ENCODE measurements at regions not wholly inside any gene's neighbourhood (a gene's known extent, or its start where the extent isn't known, plus 50 kb on each side); places are given as distances from the start of the nearest gene placed in this dataset.

GRCh38 chr5:165028356-165028755 lies 1522.9 kb downstream of the MAT2B start:
- Histone ChIP-seq H3K36me3 (ENCODE audit: insufficient read depth, low read length) (no peaks in the 10 kb centered on the region), H3K79me2 (ENCODE audit: insufficient read depth, low read length) (no peaks in the 10 kb centered on the region), H4K20me1 (ENCODE audit: insufficient read depth, low read length) (no peaks in the 10 kb centered on the region), H3K4me3 (ENCODE audit: low read depth, low read length, poor library complexity, severe bottlenecking) (no peak overlapping the region), H3K27ac (ENCODE audit: low read depth, low read length, poor library complexity, severe bottlenecking) (no peak overlapping the region), H3F3A (ENCODE audit: insufficient read depth, low read length) (no peaks in the 10 kb centered on the region), H2AFZ (ENCODE audit: low read length) (no peak overlapping the region), H3K4me1 (ENCODE audit: insufficient read depth, low read length, severe bottlenecking) (no peaks in the 10 kb centered on the region), H3K9me2 (ENCODE audit: low read depth, low read length) (no peaks in the 10 kb centered on the region), H3K9me3 (ENCODE audit: low read length) (no peaks in the 10 kb centered on the region), H3K9ac (ENCODE audit: low read length) (no peak overlapping the region), H3K4me2 (ENCODE audit: low read length) (no peak overlapping the region), H3K27me3 (ENCODE audit: insufficient read depth, low read length) (no peaks in the 10 kb centered on the region)
- TF ChIP-seq CTCF (IDR thresholded peaks at IDR 0.05; ENCODE audit: low read length) (no peak), EZH2 (IDR thresholded peaks at IDR 0.05; ENCODE audit: borderline replicate concordance, low read length) (no peak)

- Histone ChIP-seq H3K9ac (ENCODE audit: low read length) (no peak overlapping the region), H3K4me1 (ENCODE audit: insufficient read depth, low read length, severe bottlenecking) (no peaks in the 10 kb centered on the region), H4K20me1 (ENCODE audit: insufficient read depth, low read length) (no peaks in the 10 kb centered on the region), H3K9me3 (ENCODE audit: low read length) (no peaks in the 10 kb centered on the region), H3K79me2 (ENCODE audit: insufficient read depth, low read length) (no peaks in the 10 kb centered on the region), H3K27me3 (ENCODE audit: insufficient read depth, low read length) (no peaks in the 10 kb centered on the region), H3K27ac (ENCODE audit: low read depth, low read length, poor library complexity, severe bottlenecking) (no peak overlapping the region), H3K36me3 (ENCODE audit: insufficient read depth, low read length) (no peaks in the 10 kb centered on the region), H3K4me2 (ENCODE audit: low read length) (no peak overlapping the region), H3K4me3 (ENCODE audit: low read depth, low read length, poor library complexity, severe bottlenecking) (no peak overlapping the region), H3F3A (ENCODE audit: insufficient read depth, low read length) (no peaks in the 10 kb centered on the region), H2AFZ (ENCODE audit: low read length) (no peak overlapping the region), H3K9me2 (ENCODE audit: low read depth, low read length) (no peaks in the 10 kb centered on the region)
- no peak for TF ChIP-seq EZH2 (IDR thresholded peaks at IDR 0.05; ENCODE audit: borderline replicate concordance, low read length)
- TF ChIP-seq CTCF (IDR thresholded peaks at IDR 0.05; ENCODE audit: low read length), result peak; percentile 39; the same call in 1 of the 2 replicates
Measured at GRCh38 chr5:165029099-165029870, 1523.9 kb downstream of the MAT2B start.

GRCh38 chr5:165030971-165031370 lies 1525.6 kb downstream of the MAT2B start:
- TF ChIP-seq EZH2 (IDR thresholded peaks at IDR 0.05; ENCODE audit: borderline replicate concordance, low read length) (no peak), CTCF (IDR thresholded peaks at IDR 0.05; ENCODE audit: low read length) (no peak)
- H3K9me2 ChIP-seq (ENCODE audit: low read depth, low read length), result no peaks in the 10 kb centered on the region
- H3K9me3 ChIP-seq (ENCODE audit: low read length), result no peaks in the 10 kb centered on the region
- H4K20me1 ChIP-seq (ENCODE audit: insufficient read depth, low read length), result no peaks in the 10 kb centered on the region
- H3K79me2 ChIP-seq (ENCODE audit: insufficient read depth, low read length), result no peaks in the 10 kb centered on the region
- no peak overlapping the region for H2AFZ ChIP-seq (ENCODE audit: low read length)
- no peak overlapping the region for H3K9ac ChIP-seq (ENCODE audit: low read length)
- H3K4me3 ChIP-seq (ENCODE audit: low read depth, low read length, poor library complexity, severe bottlenecking), result no peak overlapping the region
- no peaks in the 10 kb centered on the region for H3K4me1 ChIP-seq (ENCODE audit: insufficient read depth, low read length, severe bottlenecking)
- no peaks in the 10 kb centered on the region for H3K27me3 ChIP-seq (ENCODE audit: insufficient read depth, low read length)
- no peak overlapping the region for H3K27ac ChIP-seq (ENCODE audit: low read depth, low read length, poor library complexity, severe bottlenecking)
- H3K4me2 ChIP-seq (ENCODE audit: low read length), result no peak overlapping the region
- H3F3A ChIP-seq (ENCODE audit: insufficient read depth, low read length), result no peaks in the 10 kb centered on the region
- H3K36me3 ChIP-seq (ENCODE audit: insufficient read depth, low read length), result no peaks in the 10 kb centered on the region
